ENCODE measurements at regions not wholly inside any gene's neighbourhood (a gene's known extent, or its start where the extent isn't known, plus 50 kb on each side); places are given as distances from the start of the nearest gene placed in this dataset.

- H3K4me3 ChIP-seq (ENCODE audit: low read depth, low read length): no peak overlapping the region
- no peak for DNase-seq (ENCODE audit: low read depth)
- TF ChIP-seq CTCF (IDR thresholded peaks at IDR 0.05; ENCODE audit: low read depth, low read length, missing control alignments): no peak
Measured at GRCh38 chr2:146898083-146898482, 946.7 kb upstream of the ACVR2A start.

GRCh38 chr2:146894514-146894913 lies 950.3 kb upstream of the ACVR2A start:
- no peak overlapping the region for H3K4me3 ChIP-seq (ENCODE audit: low read depth, low read length)
- TF ChIP-seq CTCF (IDR thresholded peaks at IDR 0.05; ENCODE audit: low read depth, low read length, missing control alignments): no peak
- DNase-seq (ENCODE audit: low read depth): no peak

DNA sequence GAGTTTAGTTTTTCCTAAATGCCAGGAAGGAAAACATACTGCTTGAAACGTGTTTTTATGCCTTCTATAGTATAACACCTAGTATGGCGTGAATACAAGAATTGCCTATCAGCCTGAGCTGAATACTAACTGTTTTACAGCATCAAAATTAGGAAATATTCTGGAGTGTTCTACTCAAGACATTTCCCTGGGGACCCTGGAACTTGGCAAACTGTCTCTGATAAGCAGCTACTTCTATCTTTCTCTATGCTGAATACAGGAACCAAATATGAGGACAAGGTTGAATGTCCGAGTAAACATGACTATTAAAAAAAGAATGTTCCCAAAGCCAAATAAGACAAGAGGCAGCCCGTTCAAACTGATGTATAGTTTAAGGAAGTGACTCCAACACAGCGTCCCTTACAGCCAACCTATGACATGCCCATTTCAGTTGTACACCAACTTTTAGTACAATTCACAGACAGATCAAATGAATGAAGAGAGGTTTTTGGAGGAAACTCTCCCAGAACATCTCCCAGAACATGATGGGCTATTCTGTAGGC lies 951.3 kb upstream of the ACVR2A start:
- DNase-seq (ENCODE audit: low read depth): no peak
- no peak overlapping the region for H3K4me3 ChIP-seq (ENCODE audit: low read depth, low read length)
- TF ChIP-seq CTCF (IDR thresholded peaks at IDR 0.05; ENCODE audit: low read depth, low read length, missing control alignments): no peak

DNA sequence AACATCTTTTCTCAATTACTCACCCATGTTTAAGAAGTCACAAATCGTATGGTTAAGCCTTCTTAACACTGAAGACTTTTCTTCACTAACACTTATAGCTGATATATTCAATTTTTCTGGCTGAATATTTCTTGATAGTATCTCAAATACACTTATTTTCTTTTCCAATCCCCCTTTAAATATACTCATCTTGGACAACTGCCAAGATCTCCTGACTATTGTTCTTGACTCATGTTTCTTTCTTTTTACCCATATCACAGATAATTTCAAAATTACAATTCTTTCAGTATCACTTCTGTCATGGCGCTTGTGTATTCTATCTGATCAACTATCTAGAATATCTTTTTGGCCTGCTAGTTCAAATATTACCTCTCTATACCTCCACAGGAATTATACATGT lies 954.3 kb upstream of the ACVR2A start:
- DNase-seq (ENCODE audit: low read depth): no peak
- no peak for TF ChIP-seq CTCF (IDR thresholded peaks at IDR 0.05; ENCODE audit: low read depth, low read length, missing control alignments)
- H3K4me3 ChIP-seq (ENCODE audit: low read depth, low read length): no peak overlapping the region

- no peak for DNase-seq (ENCODE audit: low read depth)
- H3K4me3 ChIP-seq (ENCODE audit: low read depth, low read length): no peak overlapping the region
- TF ChIP-seq CTCF (IDR thresholded peaks at IDR 0.05; ENCODE audit: low read depth, low read length, missing control alignments): no peak
Measured at GRCh38 chr2:146879882-146880281, 964.9 kb upstream of the ACVR2A start.

GRCh38 chr2:146874260-146874658 lies 970.6 kb upstream of the ACVR2A start:
- DNase-seq (ENCODE audit: low read depth): no peak
- no peak overlapping the region for H3K4me3 ChIP-seq (ENCODE audit: low read depth, low read length)
- TF ChIP-seq CTCF (IDR thresholded peaks at IDR 0.05; ENCODE audit: low read depth, low read length, missing control alignments): no peak

GRCh38 chr2:146873646-146874259 lies 971.1 kb upstream of the ACVR2A start:
- no peak for TF ChIP-seq CTCF (IDR thresholded peaks at IDR 0.05; ENCODE audit: low read depth, low read length, missing control alignments)
- DNase-seq (ENCODE audit: low read depth): no peak
- no peak overlapping the region for H3K4me3 ChIP-seq (ENCODE audit: low read depth, low read length)

Measured in GM12864 (cell line).